ENCODE measurements at regions not wholly inside any gene's neighbourhood (a gene's known extent, or its start where the extent isn't known, plus 50 kb on each side); places are given as distances from the start of the nearest gene placed in this dataset.

DNA sequence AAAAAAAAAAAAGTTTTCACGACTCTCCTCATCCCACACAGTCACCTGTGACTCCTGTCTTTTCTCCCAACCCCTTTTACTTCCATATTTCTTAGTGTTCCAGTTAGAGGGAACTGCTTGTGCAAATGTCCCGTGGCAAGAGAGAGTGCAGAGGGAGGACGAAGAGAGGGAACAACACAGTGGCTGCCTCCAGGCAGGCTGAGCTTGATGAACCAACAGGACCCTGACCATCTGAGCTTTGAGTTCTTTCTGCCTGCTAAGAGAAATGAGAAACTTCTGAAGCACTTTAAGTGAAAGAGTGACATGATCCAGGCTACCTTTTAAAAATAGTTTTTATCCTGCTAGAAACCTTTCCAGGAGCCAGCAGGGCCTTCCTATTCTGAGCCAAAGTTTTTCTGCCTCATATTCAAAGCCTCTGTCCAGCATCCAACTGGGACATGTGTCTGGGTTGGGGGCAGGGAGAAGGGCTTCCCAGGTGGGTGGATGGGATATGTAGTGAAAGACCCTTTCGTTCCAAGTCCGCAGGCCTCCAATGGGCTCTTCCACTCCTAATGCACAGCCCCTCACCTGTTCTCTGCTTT lies 239.9 kb downstream of the OPA1 start:
- H3K9ac ChIP-seq (ENCODE audit: low read length) = no peak overlapping the region
- H3K27me3 ChIP-seq (ENCODE audit: control insufficient read depth in 1 of 2, insufficient read depth in 2 of 2, low read length in 2 of 2) = no peaks in the 10 kb centered on the region
- H3K9me3 ChIP-seq (ENCODE audit: low read length) = no peaks in the 10 kb centered on the region
- H3K4me3 ChIP-seq (ENCODE audit: low read depth in 1 of 2, low read length in 2 of 2) = no peak overlapping the region
- H3K27ac ChIP-seq (ENCODE audit: low read depth, low read length) = no peak overlapping the region
- H3K36me3 ChIP-seq (ENCODE audit: insufficient read depth, low read length) = no peaks in the 10 kb centered on the region
- H3K4me1 ChIP-seq (ENCODE audit: insufficient read depth, low read length) = no peaks in the 10 kb centered on the region

DNA sequence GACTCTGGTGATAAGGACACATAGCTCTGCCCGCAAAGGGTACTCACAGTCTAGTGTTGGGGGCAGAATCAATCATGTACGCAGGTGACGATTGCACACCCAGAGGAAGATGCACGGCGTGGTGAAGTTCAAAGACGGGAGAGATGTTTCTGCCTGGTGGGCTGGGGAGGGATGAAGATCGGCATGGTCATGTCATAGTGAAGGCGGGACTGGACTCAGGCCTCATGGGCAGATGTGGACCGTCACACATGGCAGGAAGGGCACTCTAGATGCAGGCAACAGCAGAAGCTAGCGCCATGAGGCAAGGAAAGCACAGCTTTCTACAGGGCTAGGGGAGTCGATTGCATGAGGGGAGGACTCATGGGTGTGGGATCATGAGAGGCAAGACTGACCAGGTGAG lies 240.6 kb downstream of the OPA1 start:
- Histone ChIP-seq H3K27me3 (ENCODE audit: control insufficient read depth in 1 of 2, insufficient read depth in 2 of 2, low read length in 2 of 2) (no peaks in the 10 kb centered on the region), H3K4me3 (ENCODE audit: low read depth in 1 of 2, low read length in 2 of 2) (no peak overlapping the region), H3K4me1 (ENCODE audit: insufficient read depth, low read length) (no peaks in the 10 kb centered on the region), H3K9ac (ENCODE audit: low read length) (no peak overlapping the region), H3K27ac (ENCODE audit: low read depth, low read length) (no peak overlapping the region), H3K36me3 (ENCODE audit: insufficient read depth, low read length) (no peaks in the 10 kb centered on the region), H3K9me3 (ENCODE audit: low read length) (no peaks in the 10 kb centered on the region)

DNA sequence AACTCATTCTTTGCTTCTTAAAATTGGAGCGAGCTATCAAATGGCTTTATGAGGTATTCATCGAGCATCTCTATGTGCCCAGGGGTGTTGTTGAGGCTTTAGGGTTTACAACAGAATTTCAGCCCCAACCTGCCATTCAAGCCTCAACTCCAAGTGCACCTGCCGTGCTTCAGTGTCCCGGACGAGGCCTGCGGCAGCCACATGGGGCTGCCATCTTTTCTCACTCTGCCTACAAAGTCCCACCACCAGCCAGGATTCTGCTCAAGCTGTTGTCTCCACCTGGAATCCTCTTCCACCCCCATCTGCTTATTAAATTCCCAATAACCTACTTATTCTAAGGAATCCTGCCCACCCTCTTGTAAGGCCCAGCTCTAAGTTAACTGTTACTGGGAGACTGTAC lies 242.4 kb downstream of the OPA1 start:
- Histone ChIP-seq H3K36me3 (ENCODE audit: insufficient read depth, low read length) (no peaks in the 10 kb centered on the region), H3K27ac (ENCODE audit: low read depth, low read length) (no peak overlapping the region), H3K9ac (ENCODE audit: low read length) (no peak overlapping the region), H3K27me3 (ENCODE audit: control insufficient read depth in 1 of 2, insufficient read depth in 2 of 2, low read length in 2 of 2) (no peaks in the 10 kb centered on the region), H3K4me1 (ENCODE audit: insufficient read depth, low read length) (no peaks in the 10 kb centered on the region), H3K4me3 (ENCODE audit: low read depth in 1 of 2, low read length in 2 of 2) (no peak overlapping the region), H3K9me3 (ENCODE audit: low read length) (no peaks in the 10 kb centered on the region)

DNA sequence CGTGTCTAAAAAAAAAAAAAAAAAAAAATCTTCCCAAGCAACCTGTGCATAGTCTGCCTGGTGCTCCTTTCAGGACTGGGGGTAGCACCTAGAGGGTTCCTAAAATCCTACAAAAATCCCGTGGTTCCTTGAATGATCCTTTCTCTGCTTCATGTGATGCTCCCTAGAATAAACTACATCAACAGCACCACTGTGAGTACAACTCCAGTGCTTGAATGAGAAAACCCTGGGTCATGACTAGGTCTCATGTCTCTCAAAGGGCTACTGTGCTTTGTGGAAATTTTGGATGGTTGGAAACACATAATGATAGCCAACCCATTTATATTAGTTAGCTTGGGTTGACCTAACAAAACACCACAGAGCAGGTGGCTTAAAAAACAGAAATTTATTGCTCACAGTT lies 243.5 kb downstream of the OPA1 start:
- no peaks in the 10 kb centered on the region for H3K9me3 ChIP-seq (ENCODE audit: low read length)
- no peak overlapping the region for H3K27ac ChIP-seq (ENCODE audit: low read depth, low read length)
- no peaks in the 10 kb centered on the region for H3K4me1 ChIP-seq (ENCODE audit: insufficient read depth, low read length)
- H3K9ac ChIP-seq (ENCODE audit: low read length) = no peak overlapping the region
- H3K36me3 ChIP-seq (ENCODE audit: insufficient read depth, low read length) = no peaks in the 10 kb centered on the region
- H3K4me3 ChIP-seq (ENCODE audit: low read depth in 1 of 2, low read length in 2 of 2) = no peak overlapping the region
- H3K27me3 ChIP-seq (ENCODE audit: control insufficient read depth in 1 of 2, insufficient read depth in 2 of 2, low read length in 2 of 2) = no peaks in the 10 kb centered on the region

- Histone ChIP-seq H3K9me3 (ENCODE audit: low read length) (no peaks in the 10 kb centered on the region), H3K4me1 (ENCODE audit: insufficient read depth, low read length) (no peaks in the 10 kb centered on the region), H3K27me3 (ENCODE audit: control insufficient read depth in 1 of 2, insufficient read depth in 2 of 2, low read length in 2 of 2) (no peaks in the 10 kb centered on the region), H3K36me3 (ENCODE audit: insufficient read depth, low read length) (no peaks in the 10 kb centered on the region), H3K4me3 (ENCODE audit: low read depth in 1 of 2, low read length in 2 of 2) (no peak overlapping the region), H3K9ac (ENCODE audit: low read length) (no peak overlapping the region), H3K27ac (ENCODE audit: low read depth, low read length) (no peak overlapping the region)
Observed at GRCh38 chr3:193836918-193837317, 243.9 kb downstream of the OPA1 start.

- Histone ChIP-seq H3K27me3 (ENCODE audit: control insufficient read depth in 1 of 2, insufficient read depth in 2 of 2, low read length in 2 of 2) (no peaks in the 10 kb centered on the region), H3K4me3 (ENCODE audit: low read depth in 1 of 2, low read length in 2 of 2) (no peak overlapping the region), H3K36me3 (ENCODE audit: insufficient read depth, low read length) (no peaks in the 10 kb centered on the region), H3K9me3 (ENCODE audit: low read length) (no peaks in the 10 kb centered on the region), H3K4me1 (ENCODE audit: insufficient read depth, low read length) (no peaks in the 10 kb centered on the region), H3K9ac (ENCODE audit: low read length) (no peak overlapping the region), H3K27ac (ENCODE audit: low read depth, low read length) (no peak overlapping the region)
Observed at GRCh38 chr3:193837347-193837827, 244.4 kb downstream of the OPA1 start.

GRCh38 chr3:193840111-193840641 lies 247.2 kb downstream of the OPA1 start:
- Histone ChIP-seq H3K9me3 (ENCODE audit: low read length) (no peaks in the 10 kb centered on the region), H3K4me3 (ENCODE audit: low read depth in 1 of 2, low read length in 2 of 2) (no peak overlapping the region), H3K4me1 (ENCODE audit: insufficient read depth, low read length) (no peaks in the 10 kb centered on the region), H3K27ac (ENCODE audit: low read depth, low read length) (no peak overlapping the region), H3K9ac (ENCODE audit: low read length) (no peak overlapping the region), H3K27me3 (ENCODE audit: control insufficient read depth in 1 of 2, insufficient read depth in 2 of 2, low read length in 2 of 2) (no peaks in the 10 kb centered on the region), H3K36me3 (ENCODE audit: insufficient read depth, low read length) (no peaks in the 10 kb centered on the region)

- no peaks in the 10 kb centered on the region for H3K9me3 ChIP-seq (ENCODE audit: low read length)
- no peaks in the 10 kb centered on the region for H3K4me1 ChIP-seq (ENCODE audit: insufficient read depth, low read length)
- H3K4me3 ChIP-seq (ENCODE audit: low read depth in 1 of 2, low read length in 2 of 2) = no peak overlapping the region
- H3K27ac ChIP-seq (ENCODE audit: low read depth, low read length) = no peak overlapping the region
- no peaks in the 10 kb centered on the region for H3K27me3 ChIP-seq (ENCODE audit: control insufficient read depth in 1 of 2, insufficient read depth in 2 of 2, low read length in 2 of 2)
- no peaks in the 10 kb centered on the region for H3K36me3 ChIP-seq (ENCODE audit: insufficient read depth, low read length)
- no peak overlapping the region for H3K9ac ChIP-seq (ENCODE audit: low read length)
Observed at GRCh38 chr3:193841581-193841980, 248.6 kb downstream of the OPA1 start.

DNA sequence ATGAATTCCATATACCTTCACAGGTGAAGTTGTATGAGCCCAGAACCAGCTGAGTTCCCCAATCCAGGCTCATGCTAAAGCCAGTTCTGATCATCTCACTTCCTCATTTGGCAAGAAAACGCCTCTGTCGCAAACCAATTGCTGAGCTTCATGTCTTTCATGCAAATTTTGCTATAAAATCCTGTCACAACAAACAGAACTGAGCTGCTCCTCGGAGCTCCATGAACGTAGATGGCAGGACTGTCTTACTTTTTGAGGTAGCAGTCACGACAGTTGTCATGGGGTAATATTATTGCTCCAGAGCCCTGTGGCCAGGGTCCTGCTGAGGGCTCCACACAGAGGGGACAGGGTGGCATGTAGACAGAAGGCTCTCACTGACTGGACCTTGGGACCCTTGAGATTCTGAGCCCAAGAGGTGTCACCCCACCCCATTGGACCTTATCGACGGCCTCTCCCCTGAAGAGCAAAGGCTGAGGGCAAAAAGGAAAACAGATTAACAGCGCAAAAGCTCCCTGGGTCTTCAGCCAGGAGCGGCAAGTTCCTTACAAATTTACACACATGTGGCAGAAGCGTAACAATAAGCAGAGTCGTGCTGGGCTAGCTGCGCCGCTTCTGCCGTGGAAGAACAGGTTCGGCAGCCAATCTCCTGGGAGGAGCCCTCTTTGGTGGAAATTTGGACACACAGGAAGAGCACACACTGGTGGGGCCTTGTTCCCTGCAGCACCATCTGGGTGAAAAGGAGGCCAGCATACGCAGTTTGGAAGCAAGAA lies 249.2 kb downstream of the OPA1 start:
- H3K27me3 ChIP-seq (ENCODE audit: control insufficient read depth in 1 of 2, insufficient read depth in 2 of 2, low read length in 2 of 2) = no peaks in the 10 kb centered on the region
- no peaks in the 10 kb centered on the region for H3K9me3 ChIP-seq (ENCODE audit: low read length)
- no peak overlapping the region for H3K9ac ChIP-seq (ENCODE audit: low read length)
- H3K4me1 ChIP-seq (ENCODE audit: insufficient read depth, low read length) = no peaks in the 10 kb centered on the region
- H3K27ac ChIP-seq (ENCODE audit: low read depth, low read length) = no peak overlapping the region
- H3K4me3 ChIP-seq (ENCODE audit: low read depth in 1 of 2, low read length in 2 of 2) = no peak overlapping the region
- no peaks in the 10 kb centered on the region for H3K36me3 ChIP-seq (ENCODE audit: insufficient read depth, low read length)

DNA sequence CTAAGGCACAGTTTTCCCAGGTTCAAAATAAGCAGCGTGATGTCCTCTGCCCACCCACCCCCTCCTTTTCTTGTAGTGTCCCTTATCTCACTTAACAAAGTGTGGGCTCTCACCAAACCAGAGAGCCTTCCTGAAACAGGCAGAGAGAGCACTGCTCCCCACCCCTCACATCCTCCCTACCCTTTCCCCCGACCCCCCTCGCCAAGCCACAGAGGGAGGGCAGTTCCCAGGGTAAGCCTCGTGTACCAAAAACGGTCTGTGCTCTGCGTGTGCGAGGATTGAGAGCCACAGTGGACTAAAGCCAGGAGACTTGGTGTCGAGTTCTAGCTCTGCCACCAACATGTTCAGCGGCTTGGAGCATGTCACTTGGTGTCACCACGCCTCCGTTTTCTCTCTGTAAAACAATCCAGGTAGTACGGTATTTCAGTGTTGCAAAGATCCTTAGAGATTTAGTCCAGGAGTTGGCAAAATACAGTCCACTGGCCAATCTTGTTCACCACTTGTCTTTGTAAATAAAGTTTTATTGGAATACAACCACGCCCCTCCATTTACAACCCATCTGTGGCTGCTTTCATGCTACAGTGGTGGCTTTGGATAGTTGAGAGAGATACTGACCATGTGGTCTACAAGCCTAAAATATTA lies 249.9 kb downstream of the OPA1 start:
- no peak overlapping the region for H3K9ac ChIP-seq (ENCODE audit: low read length)
- H3K4me1 ChIP-seq (ENCODE audit: insufficient read depth, low read length) = no peaks in the 10 kb centered on the region
- no peaks in the 10 kb centered on the region for H3K36me3 ChIP-seq (ENCODE audit: insufficient read depth, low read length)
- no peaks in the 10 kb centered on the region for H3K9me3 ChIP-seq (ENCODE audit: low read length)
- H3K27ac ChIP-seq (ENCODE audit: low read depth, low read length) = no peak overlapping the region
- H3K27me3 ChIP-seq (ENCODE audit: control insufficient read depth in 1 of 2, insufficient read depth in 2 of 2, low read length in 2 of 2) = no peaks in the 10 kb centered on the region
- H3K4me3 ChIP-seq (ENCODE audit: low read depth in 1 of 2, low read length in 2 of 2) = no peak overlapping the region

GRCh38 chr3:193843474-193844301 lies 250.7 kb downstream of the OPA1 start:
- Histone ChIP-seq H3K9me3 (ENCODE audit: low read length) (no peaks in the 10 kb centered on the region), H3K27me3 (ENCODE audit: control insufficient read depth in 1 of 2, insufficient read depth in 2 of 2, low read length in 2 of 2) (no peaks in the 10 kb centered on the region), H3K4me1 (ENCODE audit: insufficient read depth, low read length) (no peaks in the 10 kb centered on the region), H3K9ac (ENCODE audit: low read length) (no peak overlapping the region), H3K36me3 (ENCODE audit: insufficient read depth, low read length) (no peaks in the 10 kb centered on the region), H3K4me3 (ENCODE audit: low read depth in 1 of 2, low read length in 2 of 2) (no peak overlapping the region), H3K27ac (ENCODE audit: low read depth, low read length) (no peak overlapping the region)
